Breast epithelium (tissue), 4 donors: ENCODE measurements at regions not wholly inside any gene's neighbourhood (a gene's known extent, or its start where the extent isn't known, plus 50 kb on each side); places are given as distances from the start of the nearest gene placed in this dataset.

Experiments used
- DNase-seq, 2 donors: peaks; one replicate each; pipeline ENCODE4 v3.0.0-alpha.2; 2019; ENCODE audit warnings: low spot score in 2 of 2
- H3K27ac ChIP-seq, 2 donors: fragments of 200-600 bp; sonication (generic) in 1 of 2; one replicate each; pipeline ENCODE4 v1.5.1; 2016 to 2019; ENCODE audit warnings: mild to moderate bottlenecking in 1 of 2
- H3K27me3 ChIP-seq, 2 donors: fragments of 200-600 bp; sonication (generic) in 1 of 2; one replicate each; pipeline versions ENCODE4 v1.5.1 to v1.6.0; 2017 to 2019; ENCODE audit warnings: control low read depth in 1 of 2, mild to moderate bottlenecking in 1 of 2
- H3K36me3 ChIP-seq: fragments of 200-600 bp; one replicate; pipeline ENCODE4 v1.5.1; 2019
- H3K4me1 ChIP-seq, 2 donors: fragments of 200-600 bp; sonication (generic); one replicate each; pipeline ENCODE4 v1.5.1; 2016 to 2019; ENCODE audit warnings: control low read depth in 1 of 2
- H3K4me3 ChIP-seq, 3 donors: fragments of 200-600 bp; sonication (generic); 1 replicate in 2 of 3; 2 replicates in 1 of 3; pipeline ENCODE4 v1.5.1; 2016 to 2019; ENCODE audit warnings: mild to moderate bottlenecking in 3 of 3, moderate library complexity in 2 of 3
- H3K9me3 ChIP-seq, 2 donors: fragments of 200-600 bp; sonication (generic) in 1 of 2; one replicate each; pipeline ENCODE4 v1.5.1; 2016 to 2019; ENCODE audit warnings: control low read depth in 1 of 2
- CTCF ChIP-seq, 3 donors: fragments of 450-650 bp; IDR thresholded peaks; one replicate each; pipeline ENCODE4 v1.5.1; 2016 to 2017; ENCODE audit warnings: antibody characterized with exemption in 3 of 3, mild to moderate bottlenecking in 3 of 3, moderate library complexity in 3 of 3
- POLR2A ChIP-seq: fragments of 450-650 bp; IDR thresholded peaks from one replicate; pipeline ENCODE4 v1.6.1; 2016; ENCODE audit warnings: antibody characterized with exemption, mild to moderate bottlenecking, moderate library complexity
- POLR2AphosphoS5 ChIP-seq, 3 donors: sonication (generic); formaldehyde crosslinking; IDR thresholded peaks; one replicate each; pipeline ENCODE4 v1.6.1; 2017; ENCODE audit warnings: antibody characterized with exemption in 3 of 3
- intact Hi-C: fragments of 100-400 bp; cut with DNase I; formaldehyde crosslinking; loops from one replicate; pipeline ENCODE4 v1.15.1; 2023; ENCODE audit warnings: low total_unique reads

- H3K27ac ChIP-seq = no peak overlapping the region
- no peaks in the 10 kb centered on the region for H3K4me1 ChIP-seq
- H3K36me3 ChIP-seq = no peaks in the 10 kb centered on the region
- no peak for DNase-seq
- no peaks in the 10 kb centered on the region for H3K27me3 ChIP-seq
- H3K9me3 ChIP-seq = no peaks in the 10 kb centered on the region
- TF ChIP-seq CTCF (IDR thresholded peaks at IDR 0.05) (no peak), POLR2A (no peak), POLR2AphosphoS5 (IDR thresholded peaks at IDR 0.05) (no peak)
- intact Hi-C loops = no loop called here
- no peak overlapping the region for H3K4me3 ChIP-seq
Observed at GRCh38 chr7:47089461-47089860, 492.4 kb downstream of the TNS3 start.

- Histone ChIP-seq H3K27me3 (no peaks in the 10 kb centered on the region), H3K27ac (no peak overlapping the region), H3K9me3 (no peaks in the 10 kb centered on the region), H3K4me1 (no peaks in the 10 kb centered on the region), H3K4me3 (no peak overlapping the region), H3K36me3 (no peaks in the 10 kb centered on the region)
- intact Hi-C loops = no loop called here
- no peak for DNase-seq
- TF ChIP-seq POLR2A = no peak
Observed at GRCh38 chr7:47089068-47089417, 492.9 kb downstream of the TNS3 start.

- Histone ChIP-seq H3K27me3 (no peaks in the 10 kb centered on the region), H3K36me3 (no peaks in the 10 kb centered on the region), H3K27ac (no peak overlapping the region), H3K4me1 (no peaks in the 10 kb centered on the region), H3K9me3 (no peaks in the 10 kb centered on the region), H3K4me3 (no peak overlapping the region)
- DNase-seq = peak in 1 of 2 donors; percentile 39
- peak; percentile 83 to 92 (median 89) for TF ChIP-seq CTCF (IDR thresholded peaks at IDR 0.05)
- peak in 1 of 3 donors; percentile 28 for TF ChIP-seq POLR2AphosphoS5 (IDR thresholded peaks at IDR 0.05)
- no peak for TF ChIP-seq POLR2A
- intact Hi-C loops = no loop called here
Observed at GRCh38 chr7:47088329-47089067, 493.4 kb downstream of the TNS3 start.

GRCh38 chr7:47087866-47088265 lies 494.0 kb downstream of the TNS3 start:
- Histone ChIP-seq H3K9me3 (no peaks in the 10 kb centered on the region), H3K4me1 (no peaks in the 10 kb centered on the region), H3K36me3 (no peaks in the 10 kb centered on the region), H3K4me3 (no peak overlapping the region), H3K27ac (no peak overlapping the region), H3K27me3 (no peaks in the 10 kb centered on the region)
- intact Hi-C loops = no loop called here
- DNase-seq = no peak
- TF ChIP-seq POLR2AphosphoS5 (IDR thresholded peaks at IDR 0.05) (no peak), CTCF (IDR thresholded peaks at IDR 0.05) (no peak), POLR2A (no peak)

- H3K27me3 ChIP-seq = no peaks in the 10 kb centered on the region
- H3K36me3 ChIP-seq = no peaks in the 10 kb centered on the region
- H3K27ac ChIP-seq = no peak overlapping the region
- H3K9me3 ChIP-seq = no peaks in the 10 kb centered on the region
- intact Hi-C loops = no loop called here
- H3K4me1 ChIP-seq = no peaks in the 10 kb centered on the region
- no peak for DNase-seq
- no peak overlapping the region for H3K4me3 ChIP-seq
- TF ChIP-seq POLR2A = no peak
- TF ChIP-seq POLR2AphosphoS5 (IDR thresholded peaks at IDR 0.05) = no peak
- TF ChIP-seq CTCF (IDR thresholded peaks at IDR 0.05) = no peak
Observed at GRCh38 chr7:47085491-47086275, 496.2 kb downstream of the TNS3 start.
